ENCODE measurements at regions not wholly inside any gene's neighbourhood (a gene's known extent, or its start where the extent isn't known, plus 50 kb on each side); places are given as distances from the start of the nearest gene placed in this dataset.

- no peak overlapping the region for H3K4me3 ChIP-seq (ENCODE audit: low read depth, low read length)
- DNase-seq (ENCODE audit: low read depth), result no peak
- H3K27me3 ChIP-seq (ENCODE audit: control insufficient read depth, insufficient read depth, low read length), result no peaks in the 10 kb centered on the region
- no peaks in the 10 kb centered on the region for H3K36me3 ChIP-seq (ENCODE audit: control insufficient read depth, insufficient read depth, low read length)
- TF ChIP-seq, protein P1, sequence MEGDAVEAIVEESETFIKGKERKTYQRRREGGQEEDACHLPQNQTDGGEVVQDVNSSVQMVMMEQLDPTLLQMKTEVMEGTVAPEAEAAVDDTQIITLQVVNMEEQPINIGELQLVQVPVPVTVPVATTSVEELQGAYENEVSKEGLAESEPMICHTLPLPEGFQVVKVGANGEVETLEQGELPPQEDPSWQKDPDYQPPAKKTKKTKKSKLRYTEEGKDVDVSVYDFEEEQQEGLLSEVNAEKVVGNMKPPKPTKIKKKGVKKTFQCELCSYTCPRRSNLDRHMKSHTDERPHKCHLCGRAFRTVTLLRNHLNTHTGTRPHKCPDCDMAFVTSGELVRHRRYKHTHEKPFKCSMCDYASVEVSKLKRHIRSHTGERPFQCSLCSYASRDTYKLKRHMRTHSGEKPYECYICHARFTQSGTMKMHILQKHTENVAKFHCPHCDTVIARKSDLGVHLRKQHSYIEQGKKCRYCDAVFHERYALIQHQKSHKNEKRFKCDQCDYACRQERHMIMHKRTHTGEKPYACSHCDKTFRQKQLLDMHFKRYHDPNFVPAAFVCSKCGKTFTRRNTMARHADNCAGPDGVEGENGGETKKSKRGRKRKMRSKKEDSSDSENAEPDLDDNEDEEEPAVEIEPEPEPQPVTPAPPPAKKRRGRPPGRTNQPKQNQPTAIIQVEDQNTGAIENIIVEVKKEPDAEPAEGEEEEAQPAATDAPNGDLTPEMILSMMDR (IDR thresholded peaks at IDR 0.05; ENCODE audit: insufficient read depth, low read length, poor library complexity, severe bottlenecking), result no peak
Measured at GRCh38 chr15:87767516-87767915, 489.0 kb downstream of the NTRK3 start.

GRCh38 chr15:87764461-87765240, 491.9 kb downstream of the NTRK3 start:
- peak; percentile 58 for DNase-seq (ENCODE audit: low read depth)

GRCh38 chr15:87763837-87764236, 492.7 kb downstream of the NTRK3 start:
- Histone ChIP-seq H3K4me3 (ENCODE audit: low read depth, low read length) (no peak overlapping the region), H3K27me3 (ENCODE audit: control insufficient read depth, insufficient read depth, low read length) (no peaks in the 10 kb centered on the region), H3K36me3 (ENCODE audit: control insufficient read depth, insufficient read depth, low read length) (no peaks in the 10 kb centered on the region)
- no peak for DNase-seq (ENCODE audit: low read depth)
- TF ChIP-seq, protein P1 (IDR thresholded peaks at IDR 0.05; ENCODE audit: insufficient read depth, low read length, poor library complexity, severe bottlenecking), result no peak

More at GRCh38 chr15:87764461-87765240, 491.9 kb downstream of the NTRK3 start:
- Histone ChIP-seq H3K4me3 (ENCODE audit: low read depth, low read length) (no peak overlapping the region), H3K27me3 (ENCODE audit: control insufficient read depth, insufficient read depth, low read length) (no peaks in the 10 kb centered on the region), H3K36me3 (ENCODE audit: control insufficient read depth, insufficient read depth, low read length) (no peaks in the 10 kb centered on the region)
- TF ChIP-seq, protein P1 (IDR thresholded peaks at IDR 0.05; ENCODE audit: insufficient read depth, low read length, poor library complexity, severe bottlenecking), result no peak

DNA sequence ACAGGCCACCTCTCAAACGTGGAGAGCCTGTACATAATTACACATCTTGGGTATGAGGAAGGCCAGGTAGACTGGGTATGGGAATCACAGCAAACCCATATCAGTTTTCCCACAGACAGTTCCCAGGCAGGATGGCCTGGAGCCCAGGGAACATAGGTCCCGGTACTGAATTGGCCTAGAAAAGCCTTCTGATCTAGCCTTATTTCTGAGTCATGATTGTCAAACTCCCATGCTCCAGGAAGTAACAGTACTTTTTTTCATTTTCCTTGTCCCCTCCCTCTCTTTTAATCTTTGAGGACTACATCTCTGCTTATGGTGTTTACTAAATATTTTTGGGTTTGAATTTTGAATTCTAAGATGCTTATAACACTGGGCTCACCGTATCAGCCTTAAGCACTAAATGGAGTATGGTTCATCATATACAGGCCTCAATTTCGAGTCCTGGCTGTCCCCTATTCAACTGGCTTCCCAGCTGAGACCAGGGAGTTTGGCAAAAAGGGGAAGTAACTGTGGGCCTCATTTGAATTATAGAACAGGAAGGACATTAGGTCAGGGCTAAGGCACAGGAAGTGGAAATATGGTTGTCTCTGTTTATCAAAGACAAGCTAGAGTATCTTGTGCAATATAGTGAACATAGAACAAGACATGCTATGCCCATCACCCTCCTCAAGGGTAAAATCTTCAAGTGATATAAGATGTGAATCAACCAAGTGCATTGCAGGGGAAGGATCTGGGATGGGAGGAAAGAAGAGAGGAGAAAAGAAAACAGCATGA, 494.6 kb downstream of the NTRK3 start:
- H3K36me3 ChIP-seq (ENCODE audit: control insufficient read depth, insufficient read depth, low read length), result no peaks in the 10 kb centered on the region
- no peak overlapping the region for H3K4me3 ChIP-seq (ENCODE audit: low read depth, low read length)
- H3K27me3 ChIP-seq (ENCODE audit: control insufficient read depth, insufficient read depth, low read length), result no peaks in the 10 kb centered on the region
- DNase-seq (ENCODE audit: low read depth), result no peak
- TF ChIP-seq, protein P1 (IDR thresholded peaks at IDR 0.05; ENCODE audit: insufficient read depth, low read length, poor library complexity, severe bottlenecking), result no peak

GRCh38 chr15:87760547-87761314, 495.8 kb downstream of the NTRK3 start:
- TF ChIP-seq, protein P1 (IDR thresholded peaks at IDR 0.05; ENCODE audit: insufficient read depth, low read length, poor library complexity, severe bottlenecking), result no peak

More at GRCh38 chr15:87760547-87761314, 495.8 kb downstream of the NTRK3 start:
- no peaks in the 10 kb centered on the region for H3K27me3 ChIP-seq (ENCODE audit: control insufficient read depth, insufficient read depth, low read length)
- no peak for DNase-seq (ENCODE audit: low read depth)
- no peak overlapping the region for H3K4me3 ChIP-seq (ENCODE audit: low read depth, low read length)
- no peaks in the 10 kb centered on the region for H3K36me3 ChIP-seq (ENCODE audit: control insufficient read depth, insufficient read depth, low read length)

All from kidney epithelial cell (primary cell).